GM19324 (cell line): ENCODE measurements at regions not wholly inside any gene's neighbourhood (a gene's known extent, or its start where the extent isn't known, plus 50 kb on each side); places are given as distances from the start of the nearest gene placed in this dataset.

Source experiments
- ATAC-seq: cut with Tn5 transposase; IDR thresholded peaks from one replicate; pipeline ENCODE4 v1.9.1; 2021; ENCODE audit warnings: mild to moderate bottlenecking, moderate library complexity; ENCODE audit not compliant: unreplicated experiment, low FRiP score

DNA sequence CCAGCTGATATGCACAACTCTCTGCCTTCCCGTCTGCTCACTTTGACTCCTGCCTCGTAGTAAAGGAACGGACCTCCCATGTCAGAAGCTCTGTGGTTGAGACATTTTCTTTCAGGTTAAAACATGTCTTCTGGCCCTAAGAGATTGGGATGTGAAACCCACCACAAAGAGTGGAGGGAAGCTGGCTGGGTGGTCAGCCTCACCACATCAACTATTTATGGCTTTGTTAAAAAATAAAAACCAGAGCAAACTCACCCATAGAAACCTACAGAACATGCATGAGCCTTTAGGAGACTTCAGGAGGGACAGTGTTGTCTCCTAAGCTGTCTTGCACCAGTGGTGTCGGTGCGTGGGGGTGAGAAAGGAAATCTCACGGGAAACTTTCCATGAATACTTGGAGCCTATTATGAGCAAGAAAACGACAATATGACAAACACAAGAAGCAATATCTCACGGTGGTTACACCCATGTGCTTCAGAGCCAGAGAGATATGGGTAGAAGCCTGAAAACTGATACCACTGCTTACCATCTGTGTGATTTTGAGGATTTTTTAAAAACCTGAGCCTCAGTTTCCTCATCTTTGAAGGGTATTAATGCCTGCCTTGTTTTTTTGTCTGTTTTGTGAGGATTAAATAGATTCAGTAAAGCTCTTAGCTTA is 61.7 kb upstream of the XYLT1 start:
- no peak for ATAC-seq

GRCh38 chr16:17529982-17530760 is 59.4 kb upstream of the XYLT1 start:
- ATAC-seq: peak; percentile 80

GRCh38 chr16:17526956-17527937 is 56.5 kb upstream of the XYLT1 start:
- ATAC-seq: no peak

DNA sequence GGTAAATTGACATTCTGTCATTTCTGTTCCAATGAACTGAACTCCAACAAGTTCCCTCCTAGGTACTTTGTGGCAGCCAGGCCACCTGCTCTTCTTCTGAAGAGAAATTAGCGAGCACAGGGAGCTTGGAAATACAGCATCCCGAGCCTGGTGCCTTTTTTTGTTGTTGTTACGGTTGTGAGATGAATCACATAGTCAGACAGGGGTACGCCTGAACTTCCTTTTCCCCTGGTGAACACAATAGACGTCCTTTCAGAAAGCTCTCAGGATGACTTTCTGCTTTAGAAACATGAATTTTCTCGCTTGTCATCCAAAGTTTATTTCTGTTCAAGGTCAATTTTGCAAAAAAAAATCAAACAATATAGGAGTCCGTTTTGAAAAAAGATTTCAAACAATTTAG is 53.9 kb upstream of the XYLT1 start:
- no peak for ATAC-seq

GRCh38 chr16:17520561-17520960 is 49.8 kb upstream of the XYLT1 start:
- no peak for ATAC-seq
